ENCODE measurements at regions not wholly inside any gene's neighbourhood (a gene's known extent, or its start where the extent isn't known, plus 50 kb on each side); places are given as distances from the start of the nearest gene placed in this dataset.

DNA sequence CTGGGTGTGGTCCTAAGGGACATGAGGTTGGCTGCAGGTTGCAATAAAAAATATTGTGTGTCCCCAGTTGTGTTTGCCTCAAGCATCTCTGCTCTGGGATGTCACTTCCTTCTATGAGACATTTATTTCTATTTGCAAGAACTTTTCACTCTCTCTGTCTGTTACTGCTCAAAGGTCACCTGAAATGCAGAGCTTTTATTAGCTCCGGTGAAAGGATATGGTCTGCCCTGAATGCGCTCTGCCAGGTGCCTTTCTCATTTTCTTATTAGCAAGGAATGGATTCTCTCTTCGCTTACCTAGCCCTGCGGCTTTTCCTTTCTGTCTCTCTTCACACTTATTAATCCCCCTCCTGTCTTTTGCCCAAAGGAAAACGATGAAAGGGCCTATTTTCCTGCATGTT lies 526.1 kb downstream of the TMEM38B start:
- TF ChIP-seq MYC (IDR thresholded peaks at IDR 0.05; ENCODE audit: low read depth, low read length) (no peak), EZH2 (IDR thresholded peaks at IDR 0.05; ENCODE audit: borderline replicate concordance, low read depth, low read length, severe bottlenecking) (no peak), POLR2A (IDR thresholded peaks at IDR 0.05; ENCODE audit: low read depth, low read length) (no peak), POLR2AphosphoS5 (IDR thresholded peaks at IDR 0.05; ENCODE audit: insufficient read depth, low read depth, low read length) (no peak), GATA2 (IDR thresholded peaks at IDR 0.05; ENCODE audit: insufficient read depth, insufficient read length, low read depth, low read length) (no peak), JUN (IDR thresholded peaks at IDR 0.05; ENCODE audit: borderline replicate concordance, insufficient read depth, insufficient read length, low read depth) (no peak), FOS (IDR thresholded peaks at IDR 0.05; ENCODE audit: borderline replicate concordance, insufficient read depth, low read length) (no peak), MAX (IDR thresholded peaks at IDR 0.05; ENCODE audit: insufficient read depth, insufficient read length) (no peak)
- TF ChIP-seq, protein P1, sequence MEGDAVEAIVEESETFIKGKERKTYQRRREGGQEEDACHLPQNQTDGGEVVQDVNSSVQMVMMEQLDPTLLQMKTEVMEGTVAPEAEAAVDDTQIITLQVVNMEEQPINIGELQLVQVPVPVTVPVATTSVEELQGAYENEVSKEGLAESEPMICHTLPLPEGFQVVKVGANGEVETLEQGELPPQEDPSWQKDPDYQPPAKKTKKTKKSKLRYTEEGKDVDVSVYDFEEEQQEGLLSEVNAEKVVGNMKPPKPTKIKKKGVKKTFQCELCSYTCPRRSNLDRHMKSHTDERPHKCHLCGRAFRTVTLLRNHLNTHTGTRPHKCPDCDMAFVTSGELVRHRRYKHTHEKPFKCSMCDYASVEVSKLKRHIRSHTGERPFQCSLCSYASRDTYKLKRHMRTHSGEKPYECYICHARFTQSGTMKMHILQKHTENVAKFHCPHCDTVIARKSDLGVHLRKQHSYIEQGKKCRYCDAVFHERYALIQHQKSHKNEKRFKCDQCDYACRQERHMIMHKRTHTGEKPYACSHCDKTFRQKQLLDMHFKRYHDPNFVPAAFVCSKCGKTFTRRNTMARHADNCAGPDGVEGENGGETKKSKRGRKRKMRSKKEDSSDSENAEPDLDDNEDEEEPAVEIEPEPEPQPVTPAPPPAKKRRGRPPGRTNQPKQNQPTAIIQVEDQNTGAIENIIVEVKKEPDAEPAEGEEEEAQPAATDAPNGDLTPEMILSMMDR (IDR thresholded peaks at IDR 0.05; ENCODE audit: extremely low read depth in 1 of 2, insufficient read depth in 1 of 2, low read depth in 1 of 2, low read length in 2 of 2), result no peak
